ENCODE measurements at regions not wholly inside any gene's neighbourhood (a gene's known extent, or its start where the extent isn't known, plus 50 kb on each side); places are given as distances from the start of the nearest gene placed in this dataset.

DNA sequence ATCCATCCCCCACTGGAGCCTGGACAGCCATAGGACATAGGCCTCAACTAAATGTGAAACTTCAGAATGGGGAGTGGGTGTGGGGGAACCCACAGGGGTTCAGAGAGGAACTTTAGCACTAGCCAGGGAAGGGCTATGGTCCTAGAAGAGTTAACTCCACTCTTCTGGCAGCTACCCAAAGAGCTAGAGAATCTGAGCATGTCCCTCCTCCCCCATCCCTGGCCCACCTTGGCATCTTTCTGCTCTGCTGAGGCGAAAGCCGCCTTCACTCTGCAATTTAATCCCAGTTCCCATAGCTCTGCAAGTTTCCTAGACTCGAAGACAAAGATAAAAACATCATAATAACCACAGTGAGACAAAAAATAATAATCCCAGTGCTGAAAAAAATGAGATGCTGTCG lies 214.7 kb upstream of the RTL1 start:
- Histone ChIP-seq H3K4me1 (ENCODE audit: insufficient read depth) (no peaks in the 10 kb centered on the region), H4K20me1 (replicated peaks; ENCODE audit: insufficient read depth) (no peaks in the 10 kb centered on the region), H3K79me2 (replicated peaks; ENCODE audit: insufficient read depth) (no peaks in the 10 kb centered on the region), H3K27me3 (ENCODE audit: insufficient read depth) (no peaks in the 10 kb centered on the region), H3K4me2 (no peak overlapping the region), H3K36me3 (ENCODE audit: insufficient read depth) (no peaks in the 10 kb centered on the region), H3F3A (replicated peaks; ENCODE audit: low read depth) (no peaks in the 10 kb centered on the region), H3K27ac (ENCODE audit: low read depth) (no peak overlapping the region), H3K4me3 (no peak overlapping the region), H3K9me2 (ENCODE audit: insufficient read depth) (peaks cover 5% of the 10 kb centered on the region; the same call in 1 of the 2 replicates), H2AFZ (no peak overlapping the region)
- peaks cover 23% of the 10 kb centered on the region for H3K27me3 Mint-ChIP-seq (ENCODE audit: insufficient read depth, low read depth, poor library complexity)
- H3K36me3 Mint-ChIP-seq (ENCODE audit: low read depth): no peaks in the 10 kb centered on the region
- no peaks in the 10 kb centered on the region; the same call in 1 of the 3 replicates for H3K9me3 Mint-ChIP-seq
- DNase-seq (ENCODE audit: low spot score) (no peak), ATAC-seq (no peak)
- peaks cover 14% of the 10 kb centered on the region for H3K4me1 Mint-ChIP-seq
- no peak overlapping the region for H3K4me3 Mint-ChIP-seq
- TF ChIP-seq, protein P1, sequence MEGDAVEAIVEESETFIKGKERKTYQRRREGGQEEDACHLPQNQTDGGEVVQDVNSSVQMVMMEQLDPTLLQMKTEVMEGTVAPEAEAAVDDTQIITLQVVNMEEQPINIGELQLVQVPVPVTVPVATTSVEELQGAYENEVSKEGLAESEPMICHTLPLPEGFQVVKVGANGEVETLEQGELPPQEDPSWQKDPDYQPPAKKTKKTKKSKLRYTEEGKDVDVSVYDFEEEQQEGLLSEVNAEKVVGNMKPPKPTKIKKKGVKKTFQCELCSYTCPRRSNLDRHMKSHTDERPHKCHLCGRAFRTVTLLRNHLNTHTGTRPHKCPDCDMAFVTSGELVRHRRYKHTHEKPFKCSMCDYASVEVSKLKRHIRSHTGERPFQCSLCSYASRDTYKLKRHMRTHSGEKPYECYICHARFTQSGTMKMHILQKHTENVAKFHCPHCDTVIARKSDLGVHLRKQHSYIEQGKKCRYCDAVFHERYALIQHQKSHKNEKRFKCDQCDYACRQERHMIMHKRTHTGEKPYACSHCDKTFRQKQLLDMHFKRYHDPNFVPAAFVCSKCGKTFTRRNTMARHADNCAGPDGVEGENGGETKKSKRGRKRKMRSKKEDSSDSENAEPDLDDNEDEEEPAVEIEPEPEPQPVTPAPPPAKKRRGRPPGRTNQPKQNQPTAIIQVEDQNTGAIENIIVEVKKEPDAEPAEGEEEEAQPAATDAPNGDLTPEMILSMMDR (conservative IDR thresholded peaks at IDR 0.05; ENCODE audit: low read depth in 2 of 2): no peak
- TF ChIP-seq JUNB (IDR thresholded peaks at IDR 0.05; ENCODE audit: unreplicated experiment) (no peak), EZH2 (IDR thresholded peaks at IDR 0.05; ENCODE audit: low read depth, unreplicated experiment) (no peak), ZNF331 (CRISPR knock-in tag; IDR thresholded peaks at IDR 0.05; ENCODE audit: low read depth) (no peak), STAT1 (IDR thresholded peaks at IDR 0.05; ENCODE audit: unreplicated experiment) (no peak), ZNF114 (CRISPR knock-in tag; IDR thresholded peaks at IDR 0.05) (no peak)
- TF ChIP-seq, protein P2, sequence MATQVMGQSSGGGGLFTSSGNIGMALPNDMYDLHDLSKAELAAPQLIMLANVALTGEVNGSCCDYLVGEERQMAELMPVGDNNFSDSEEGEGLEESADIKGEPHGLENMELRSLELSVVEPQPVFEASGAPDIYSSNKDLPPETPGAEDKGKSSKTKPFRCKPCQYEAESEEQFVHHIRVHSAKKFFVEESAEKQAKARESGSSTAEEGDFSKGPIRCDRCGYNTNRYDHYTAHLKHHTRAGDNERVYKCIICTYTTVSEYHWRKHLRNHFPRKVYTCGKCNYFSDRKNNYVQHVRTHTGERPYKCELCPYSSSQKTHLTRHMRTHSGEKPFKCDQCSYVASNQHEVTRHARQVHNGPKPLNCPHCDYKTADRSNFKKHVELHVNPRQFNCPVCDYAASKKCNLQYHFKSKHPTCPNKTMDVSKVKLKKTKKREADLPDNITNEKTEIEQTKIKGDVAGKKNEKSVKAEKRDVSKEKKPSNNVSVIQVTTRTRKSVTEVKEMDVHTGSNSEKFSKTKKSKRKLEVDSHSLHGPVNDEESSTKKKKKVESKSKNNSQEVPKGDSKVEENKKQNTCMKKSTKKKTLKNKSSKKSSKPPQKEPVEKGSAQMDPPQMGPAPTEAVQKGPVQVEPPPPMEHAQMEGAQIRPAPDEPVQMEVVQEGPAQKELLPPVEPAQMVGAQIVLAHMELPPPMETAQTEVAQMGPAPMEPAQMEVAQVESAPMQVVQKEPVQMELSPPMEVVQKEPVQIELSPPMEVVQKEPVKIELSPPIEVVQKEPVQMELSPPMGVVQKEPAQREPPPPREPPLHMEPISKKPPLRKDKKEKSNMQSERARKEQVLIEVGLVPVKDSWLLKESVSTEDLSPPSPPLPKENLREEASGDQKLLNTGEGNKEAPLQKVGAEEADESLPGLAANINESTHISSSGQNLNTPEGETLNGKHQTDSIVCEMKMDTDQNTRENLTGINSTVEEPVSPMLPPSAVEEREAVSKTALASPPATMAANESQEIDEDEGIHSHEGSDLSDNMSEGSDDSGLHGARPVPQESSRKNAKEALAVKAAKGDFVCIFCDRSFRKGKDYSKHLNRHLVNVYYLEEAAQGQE (IDR thresholded peaks at IDR 0.05; ENCODE audit: unreplicated experiment): no peak
- TF ChIP-seq, protein P3, sequence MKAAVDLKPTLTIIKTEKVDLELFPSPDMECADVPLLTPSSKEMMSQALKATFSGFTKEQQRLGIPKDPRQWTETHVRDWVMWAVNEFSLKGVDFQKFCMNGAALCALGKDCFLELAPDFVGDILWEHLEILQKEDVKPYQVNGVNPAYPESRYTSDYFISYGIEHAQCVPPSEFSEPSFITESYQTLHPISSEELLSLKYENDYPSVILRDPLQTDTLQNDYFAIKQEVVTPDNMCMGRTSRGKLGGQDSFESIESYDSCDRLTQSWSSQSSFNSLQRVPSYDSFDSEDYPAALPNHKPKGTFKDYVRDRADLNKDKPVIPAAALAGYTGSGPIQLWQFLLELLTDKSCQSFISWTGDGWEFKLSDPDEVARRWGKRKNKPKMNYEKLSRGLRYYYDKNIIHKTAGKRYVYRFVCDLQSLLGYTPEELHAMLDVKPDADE (IDR thresholded peaks at IDR 0.05): no peak
- H3K27ac Mint-ChIP-seq: no peak overlapping the region
